ENCODE measurements at regions not wholly inside any gene's neighbourhood (a gene's known extent, or its start where the extent isn't known, plus 50 kb on each side); places are given as distances from the start of the nearest gene placed in this dataset.

DNA sequence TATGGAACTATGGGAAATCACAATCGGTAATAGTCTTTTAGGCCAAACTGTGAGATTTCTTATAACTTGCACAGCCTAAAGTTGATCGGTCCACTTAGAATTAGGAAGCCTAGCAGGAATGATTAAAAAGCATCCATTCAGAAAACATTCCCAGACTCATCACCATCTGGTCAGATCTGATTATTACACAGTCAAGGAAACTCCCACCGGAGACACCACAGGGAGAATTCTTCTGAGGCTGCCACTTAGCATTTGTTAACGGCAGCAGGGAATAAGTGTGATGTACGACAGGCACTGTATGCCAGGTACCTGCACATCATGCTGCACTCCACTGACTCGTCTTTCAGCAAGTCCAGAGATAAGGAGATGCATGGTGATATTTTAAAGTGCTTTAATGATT is 227.6 kb upstream of the STEAP1 start:
- H3K27ac Mint-ChIP-seq: no peak overlapping the region

More for the DNA sequence above, 227.6 kb upstream of the STEAP1 start:
- Histone ChIP-seq H3F3A (replicated peaks; ENCODE audit: low read depth) (no peaks in the 10 kb centered on the region), H3K27me3 (ENCODE audit: insufficient read depth) (no peaks in the 10 kb centered on the region), H4K20me1 (replicated peaks; ENCODE audit: insufficient read depth) (no peaks in the 10 kb centered on the region), H3K4me2 (no peak overlapping the region), H3K4me1 (ENCODE audit: insufficient read depth) (no peaks in the 10 kb centered on the region), H3K9me2 (ENCODE audit: insufficient read depth) (no peaks in the 10 kb centered on the region), H2AFZ (peak overlapping the region; percentile 59; the same call in 1 of the 2 replicates), H3K79me2 (replicated peaks; ENCODE audit: insufficient read depth) (no peaks in the 10 kb centered on the region), H3K27ac (ENCODE audit: low read depth) (no peak overlapping the region), H3K36me3 (ENCODE audit: insufficient read depth) (no peaks in the 10 kb centered on the region), H3K4me3 (no peak overlapping the region)
- DNase-seq (ENCODE audit: low spot score) (no peak), ATAC-seq (no peak)
- TF ChIP-seq, protein P1, sequence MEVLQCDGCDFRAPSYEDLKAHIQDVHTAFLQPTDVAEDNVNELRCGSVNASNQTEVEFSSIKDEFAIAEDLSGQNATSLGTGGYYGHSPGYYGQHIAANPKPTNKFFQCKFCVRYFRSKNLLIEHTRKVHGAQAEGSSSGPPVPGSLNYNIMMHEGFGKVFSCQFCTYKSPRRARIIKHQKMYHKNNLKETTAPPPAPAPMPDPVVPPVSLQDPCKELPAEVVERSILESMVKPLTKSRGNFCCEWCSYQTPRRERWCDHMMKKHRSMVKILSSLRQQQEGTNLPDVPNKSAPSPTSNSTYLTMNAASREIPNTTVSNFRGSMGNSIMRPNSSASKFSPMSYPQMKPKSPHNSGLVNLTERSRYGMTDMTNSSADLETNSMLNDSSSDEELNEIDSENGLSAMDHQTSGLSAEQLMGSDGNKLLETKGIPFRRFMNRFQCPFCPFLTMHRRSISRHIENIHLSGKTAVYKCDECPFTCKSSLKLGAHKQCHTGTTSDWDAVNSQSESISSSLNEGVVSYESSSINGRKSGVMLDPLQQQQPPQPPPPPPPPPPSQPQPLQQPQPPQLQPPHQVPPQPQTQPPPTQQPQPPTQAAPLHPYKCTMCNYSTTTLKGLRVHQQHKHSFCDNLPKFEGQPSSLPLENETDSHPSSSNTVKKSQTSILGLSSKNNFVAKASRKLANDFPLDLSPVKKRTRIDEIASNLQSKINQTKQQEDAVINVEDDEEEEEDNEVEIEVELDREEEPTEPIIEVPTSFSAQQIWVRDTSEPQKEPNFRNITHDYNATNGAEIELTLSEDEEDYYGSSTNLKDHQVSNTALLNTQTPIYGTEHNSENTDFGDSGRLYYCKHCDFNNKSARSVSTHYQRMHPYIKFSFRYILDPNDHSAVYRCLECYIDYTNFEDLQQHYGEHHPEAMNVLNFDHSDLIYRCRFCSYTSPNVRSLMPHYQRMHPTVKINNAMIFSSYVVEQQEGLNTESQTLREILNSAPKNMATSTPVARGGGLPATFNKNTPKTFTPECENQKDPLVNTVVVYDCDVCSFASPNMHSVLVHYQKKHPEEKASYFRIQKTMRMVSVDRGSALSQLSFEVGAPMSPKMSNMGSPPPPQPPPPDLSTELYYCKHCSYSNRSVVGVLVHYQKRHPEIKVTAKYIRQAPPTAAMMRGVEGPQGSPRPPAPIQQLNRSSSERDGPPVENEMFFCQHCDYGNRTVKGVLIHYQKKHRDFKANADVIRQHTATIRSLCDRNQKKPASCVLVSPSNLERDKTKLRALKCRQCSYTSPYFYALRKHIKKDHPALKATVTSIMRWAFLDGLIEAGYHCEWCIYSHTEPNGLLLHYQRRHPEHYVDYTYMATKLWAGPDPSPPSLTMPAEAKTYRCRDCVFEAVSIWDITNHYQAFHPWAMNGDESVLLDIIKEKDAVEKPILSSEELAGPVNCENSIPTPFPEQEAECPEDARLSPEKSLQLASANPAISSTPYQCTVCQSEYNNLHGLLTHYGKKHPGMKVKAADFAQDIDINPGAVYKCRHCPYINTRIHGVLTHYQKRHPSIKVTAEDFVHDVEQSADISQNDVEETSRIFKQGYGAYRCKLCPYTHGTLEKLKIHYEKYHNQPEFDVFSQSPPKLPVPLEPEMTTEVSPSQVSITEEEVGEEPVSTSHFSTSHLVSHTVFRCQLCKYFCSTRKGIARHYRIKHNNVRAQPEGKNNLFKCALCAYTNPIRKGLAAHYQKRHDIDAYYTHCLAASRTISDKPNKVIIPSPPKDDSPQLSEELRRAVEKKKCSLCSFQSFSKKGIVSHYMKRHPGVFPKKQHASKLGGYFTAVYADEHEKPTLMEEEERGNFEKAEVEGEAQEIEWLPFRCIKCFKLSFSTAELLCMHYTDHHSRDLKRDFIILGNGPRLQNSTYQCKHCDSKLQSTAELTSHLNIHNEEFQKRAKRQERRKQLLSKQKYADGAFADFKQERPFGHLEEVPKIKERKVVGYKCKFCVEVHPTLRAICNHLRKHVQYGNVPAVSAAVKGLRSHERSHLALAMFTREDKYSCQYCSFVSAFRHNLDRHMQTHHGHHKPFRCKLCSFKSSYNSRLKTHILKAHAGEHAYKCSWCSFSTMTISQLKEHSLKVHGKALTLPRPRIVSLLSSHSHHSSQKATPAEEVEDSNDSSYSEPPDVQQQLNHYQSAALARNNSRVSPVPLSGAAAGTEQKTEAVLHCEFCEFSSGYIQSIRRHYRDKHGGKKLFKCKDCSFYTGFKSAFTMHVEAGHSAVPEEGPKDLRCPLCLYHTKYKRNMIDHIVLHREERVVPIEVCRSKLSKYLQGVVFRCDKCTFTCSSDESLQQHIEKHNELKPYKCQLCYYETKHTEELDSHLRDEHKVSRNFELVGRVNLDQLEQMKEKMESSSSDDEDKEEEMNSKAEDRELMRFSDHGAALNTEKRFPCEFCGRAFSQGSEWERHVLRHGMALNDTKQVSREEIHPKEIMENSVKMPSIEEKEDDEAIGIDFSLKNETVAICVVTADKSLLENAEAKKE (CRISPR knock-in tag; IDR thresholded peaks at IDR 0.05): no peak
- TF ChIP-seq STAT1 (IDR thresholded peaks at IDR 0.05; ENCODE audit: unreplicated experiment): no peak
- TF ChIP-seq NANOG (IDR thresholded peaks at IDR 0.05; ENCODE audit: borderline replicate concordance): no peak
- no peak for TF ChIP-seq EZH2phosphoT487 (IDR thresholded peaks at IDR 0.05; ENCODE audit: unreplicated experiment)
- TF ChIP-seq ZNF114 (CRISPR knock-in tag; IDR thresholded peaks at IDR 0.05): no peak
- no peak for TF ChIP-seq ZNF331 (CRISPR knock-in tag; IDR thresholded peaks at IDR 0.05; ENCODE audit: low read depth)
- TF ChIP-seq, protein P2, sequence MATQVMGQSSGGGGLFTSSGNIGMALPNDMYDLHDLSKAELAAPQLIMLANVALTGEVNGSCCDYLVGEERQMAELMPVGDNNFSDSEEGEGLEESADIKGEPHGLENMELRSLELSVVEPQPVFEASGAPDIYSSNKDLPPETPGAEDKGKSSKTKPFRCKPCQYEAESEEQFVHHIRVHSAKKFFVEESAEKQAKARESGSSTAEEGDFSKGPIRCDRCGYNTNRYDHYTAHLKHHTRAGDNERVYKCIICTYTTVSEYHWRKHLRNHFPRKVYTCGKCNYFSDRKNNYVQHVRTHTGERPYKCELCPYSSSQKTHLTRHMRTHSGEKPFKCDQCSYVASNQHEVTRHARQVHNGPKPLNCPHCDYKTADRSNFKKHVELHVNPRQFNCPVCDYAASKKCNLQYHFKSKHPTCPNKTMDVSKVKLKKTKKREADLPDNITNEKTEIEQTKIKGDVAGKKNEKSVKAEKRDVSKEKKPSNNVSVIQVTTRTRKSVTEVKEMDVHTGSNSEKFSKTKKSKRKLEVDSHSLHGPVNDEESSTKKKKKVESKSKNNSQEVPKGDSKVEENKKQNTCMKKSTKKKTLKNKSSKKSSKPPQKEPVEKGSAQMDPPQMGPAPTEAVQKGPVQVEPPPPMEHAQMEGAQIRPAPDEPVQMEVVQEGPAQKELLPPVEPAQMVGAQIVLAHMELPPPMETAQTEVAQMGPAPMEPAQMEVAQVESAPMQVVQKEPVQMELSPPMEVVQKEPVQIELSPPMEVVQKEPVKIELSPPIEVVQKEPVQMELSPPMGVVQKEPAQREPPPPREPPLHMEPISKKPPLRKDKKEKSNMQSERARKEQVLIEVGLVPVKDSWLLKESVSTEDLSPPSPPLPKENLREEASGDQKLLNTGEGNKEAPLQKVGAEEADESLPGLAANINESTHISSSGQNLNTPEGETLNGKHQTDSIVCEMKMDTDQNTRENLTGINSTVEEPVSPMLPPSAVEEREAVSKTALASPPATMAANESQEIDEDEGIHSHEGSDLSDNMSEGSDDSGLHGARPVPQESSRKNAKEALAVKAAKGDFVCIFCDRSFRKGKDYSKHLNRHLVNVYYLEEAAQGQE (IDR thresholded peaks at IDR 0.05; ENCODE audit: unreplicated experiment): no peak
- H3K4me1 Mint-ChIP-seq: peaks cover 2% of the 10 kb centered on the region; the same call in 1 of the 3 replicates
- peaks cover 4% of the 10 kb centered on the region for H3K27me3 Mint-ChIP-seq (ENCODE audit: insufficient read depth, low read depth, poor library complexity)
- no peak overlapping the region for H3K4me3 Mint-ChIP-seq
- H3K9me3 Mint-ChIP-seq: no peaks in the 10 kb centered on the region
- H3K36me3 Mint-ChIP-seq (ENCODE audit: low read depth): no peaks in the 10 kb centered on the region
